ENCODE measurements at regions not wholly inside any gene's neighbourhood (a gene's known extent, or its start where the extent isn't known, plus 50 kb on each side); places are given as distances from the start of the nearest gene placed in this dataset.
"Not testable (repeated sequence)": the region's sequence is repeated elsewhere in the genome, so short reads cannot be mapped to it uniquely, and the experiment has no call there.

DNA sequence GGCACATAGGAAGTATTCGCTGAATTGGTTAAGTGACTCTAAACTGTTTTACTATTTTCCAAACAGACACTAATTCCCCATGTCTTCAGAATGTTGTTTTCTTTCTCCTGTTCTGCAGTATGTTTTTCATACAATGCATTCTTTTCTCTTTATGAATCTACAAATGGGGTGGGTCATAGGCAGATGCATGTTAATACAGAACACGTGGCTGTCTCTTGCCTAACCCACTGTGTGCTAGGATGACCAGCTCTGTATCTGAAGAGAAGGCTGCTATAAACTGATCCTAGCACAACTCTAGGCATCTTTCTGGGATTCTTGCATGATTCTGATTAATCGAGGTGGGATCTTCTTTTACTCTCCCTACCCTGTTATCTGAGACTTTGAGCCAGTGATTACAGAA, 826.0 kb downstream of the PLCL1 start:
- DNase-seq (ENCODE audit: low spot score): no peak

DNA sequence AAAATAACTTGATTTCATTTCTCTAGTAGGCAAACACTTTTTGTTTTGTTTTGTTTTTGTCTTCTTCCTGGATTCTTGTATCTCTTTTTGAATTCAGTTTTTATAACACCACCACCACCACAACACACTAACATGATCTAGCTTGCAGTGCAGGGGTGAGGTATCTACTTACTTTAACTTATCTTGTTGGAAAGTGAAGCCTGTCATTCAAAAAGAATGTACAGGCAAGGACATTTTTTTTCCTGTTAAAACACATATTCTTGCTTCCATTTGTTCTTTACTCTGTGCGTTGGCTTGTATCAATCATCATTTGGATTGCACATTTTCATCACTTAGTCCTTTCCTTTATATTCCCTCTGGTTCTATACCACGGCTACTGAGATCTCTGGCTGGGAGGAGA, 824.2 kb downstream of the PLCL1 start:
- DNase-seq (ENCODE audit: low spot score): no peak

DNA sequence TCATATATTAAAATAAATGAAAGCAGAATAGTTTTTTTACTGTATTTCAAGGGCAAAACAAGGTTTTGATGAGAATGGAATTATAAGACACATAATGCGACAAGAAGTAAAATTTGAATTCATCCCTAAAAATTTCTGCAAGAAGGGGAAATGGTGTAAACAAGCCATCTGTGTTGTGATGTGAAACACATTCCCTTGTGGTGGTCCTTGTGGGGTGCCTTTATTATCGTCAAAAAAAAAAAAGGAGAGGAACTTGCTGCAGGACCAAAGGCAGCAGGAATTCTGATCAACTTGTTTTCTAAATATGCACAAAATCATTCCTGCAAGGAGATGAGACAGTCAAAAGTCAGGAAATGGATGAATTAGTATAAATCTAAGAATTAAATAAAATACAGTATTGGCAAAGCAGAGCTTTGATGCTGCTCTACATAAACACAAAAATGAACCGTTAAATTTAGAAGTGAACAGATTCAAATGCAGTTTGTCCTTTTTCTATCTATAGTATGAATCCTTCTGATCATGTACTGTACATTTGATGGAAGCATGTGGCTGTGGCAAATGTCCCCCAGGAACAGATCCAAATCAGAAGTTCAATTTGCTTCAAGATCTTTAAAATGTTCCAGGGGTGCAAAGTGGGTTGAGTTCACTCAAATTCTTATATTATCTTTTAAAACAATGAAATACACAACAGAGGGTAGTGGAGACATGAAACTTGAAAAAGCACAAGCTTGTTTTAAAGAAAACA, 818.8 kb downstream of the PLCL1 start:
- no peak for DNase-seq (ENCODE audit: low spot score)

DNA sequence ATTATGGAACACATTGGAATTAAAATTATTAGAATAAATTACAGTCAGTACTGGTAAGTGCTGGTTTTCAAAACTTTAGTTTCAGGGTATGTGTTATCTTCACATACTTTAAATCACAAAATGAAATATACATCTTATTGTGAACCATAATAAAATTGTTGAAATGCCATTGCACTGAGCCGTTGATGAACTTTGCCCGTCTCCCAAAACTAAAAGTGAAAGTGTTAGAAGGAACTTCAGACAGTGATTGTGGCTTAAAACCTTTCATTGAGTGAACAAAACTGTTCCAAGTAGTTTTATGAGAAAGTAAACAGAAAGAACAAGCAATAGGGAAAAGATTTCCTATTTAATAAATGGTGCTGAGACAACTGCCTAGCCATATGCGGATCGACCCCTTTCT, 811.6 kb downstream of the PLCL1 start:
- DNase-seq (ENCODE audit: low spot score): no peak

DNA sequence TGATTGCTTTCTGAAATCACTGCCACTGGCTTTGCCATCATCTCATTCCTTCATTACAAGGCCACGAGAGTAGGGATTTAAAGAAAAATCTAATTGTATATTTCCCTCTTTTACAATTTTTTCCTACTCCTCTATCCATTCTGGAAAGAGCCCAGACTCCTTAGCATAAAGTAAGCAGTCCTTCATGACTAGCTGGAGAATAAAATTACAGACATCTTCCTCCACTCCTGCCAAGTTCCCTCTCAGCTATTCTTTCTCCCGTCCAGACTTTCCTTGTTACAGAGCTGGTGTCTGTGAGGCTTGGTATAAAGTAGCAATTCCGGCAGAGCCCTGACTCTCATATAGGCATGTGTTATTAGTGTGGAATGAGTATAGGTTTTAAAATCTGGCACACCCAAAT, 806.8 kb downstream of the PLCL1 start:
- DNase-seq (ENCODE audit: low spot score): no peak

DNA sequence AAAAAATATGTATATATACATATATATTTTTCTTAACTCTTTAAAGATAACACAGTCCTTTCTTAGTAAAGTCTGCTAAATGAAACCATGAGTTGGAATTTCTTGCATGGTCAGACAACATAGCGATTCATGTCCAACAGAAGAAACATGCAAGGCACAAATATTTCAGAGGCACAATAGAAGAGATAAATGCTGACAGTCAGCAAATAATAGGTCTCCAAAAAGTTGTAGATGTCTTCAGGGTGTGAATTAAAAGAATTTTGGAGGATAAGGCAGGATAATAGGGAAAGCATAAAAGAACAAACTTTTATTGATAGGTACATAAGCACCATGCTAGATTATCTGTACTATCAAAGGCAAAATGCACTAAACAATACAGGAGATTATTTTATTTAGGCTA, 800.2 kb downstream of the PLCL1 start:
- no peak for DNase-seq (ENCODE audit: low spot score)

DNA sequence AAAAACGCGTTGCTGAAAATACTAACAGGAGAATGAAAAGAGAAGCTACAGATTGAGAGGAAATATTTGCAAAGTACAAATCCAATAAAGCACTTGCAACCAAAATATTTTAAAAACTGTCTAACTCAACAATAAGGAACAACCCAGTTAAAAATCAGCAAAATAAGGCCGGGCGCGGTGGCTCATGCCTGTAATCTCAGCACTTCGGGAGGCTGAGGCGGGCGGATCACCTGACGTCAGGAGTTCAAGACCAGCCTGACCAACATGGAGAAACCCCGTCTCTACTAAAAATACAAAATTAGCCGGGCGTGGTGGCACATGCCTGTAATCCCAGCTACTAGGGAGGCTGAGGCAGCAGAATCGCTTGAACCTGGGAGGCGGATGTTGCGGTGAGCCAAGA, 798.6 kb downstream of the PLCL1 start:
- DNase-seq (ENCODE audit: low spot score): not testable (repeated sequence)

DNA sequence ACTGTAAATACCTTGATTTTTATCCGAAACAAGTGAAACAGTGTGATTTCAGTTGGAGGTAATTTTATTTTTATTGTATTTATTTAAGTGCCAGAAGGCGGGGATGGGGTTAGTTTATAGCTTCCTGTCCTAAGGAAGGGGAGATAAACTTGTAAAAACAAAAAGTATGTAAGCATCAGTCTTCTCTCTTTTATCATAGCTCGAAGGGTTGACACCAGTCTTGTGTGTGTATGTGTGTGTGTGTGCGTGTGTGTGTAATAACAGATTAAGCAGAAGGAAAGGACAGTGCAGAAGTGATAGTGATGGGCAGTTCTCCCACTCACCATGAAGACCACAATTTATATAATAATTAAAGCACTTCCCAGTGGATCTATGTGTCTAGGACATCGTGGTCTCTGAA, 793.3 kb downstream of the PLCL1 start:
- DNase-seq (ENCODE audit: low spot score): no peak

DNA sequence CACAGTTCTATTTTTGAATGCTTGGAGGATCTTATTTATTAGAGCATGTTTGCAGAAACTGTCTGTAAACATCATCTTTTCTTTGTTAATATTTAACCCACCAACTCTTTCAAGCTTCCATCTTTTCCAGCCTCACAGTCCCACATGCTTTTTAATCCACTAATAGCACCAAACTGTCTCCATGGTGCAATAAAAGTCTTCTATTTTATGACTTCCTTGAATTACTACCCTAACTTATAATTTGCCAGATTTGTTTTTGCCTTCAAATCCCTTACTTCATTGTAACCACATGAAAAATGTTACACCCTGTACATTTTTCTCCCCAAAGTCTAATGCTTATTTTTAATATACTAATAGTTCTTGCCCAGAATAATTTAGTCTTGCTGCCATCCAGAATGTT, 792.6 kb downstream of the PLCL1 start:
- DNase-seq (ENCODE audit: low spot score): no peak

DNA sequence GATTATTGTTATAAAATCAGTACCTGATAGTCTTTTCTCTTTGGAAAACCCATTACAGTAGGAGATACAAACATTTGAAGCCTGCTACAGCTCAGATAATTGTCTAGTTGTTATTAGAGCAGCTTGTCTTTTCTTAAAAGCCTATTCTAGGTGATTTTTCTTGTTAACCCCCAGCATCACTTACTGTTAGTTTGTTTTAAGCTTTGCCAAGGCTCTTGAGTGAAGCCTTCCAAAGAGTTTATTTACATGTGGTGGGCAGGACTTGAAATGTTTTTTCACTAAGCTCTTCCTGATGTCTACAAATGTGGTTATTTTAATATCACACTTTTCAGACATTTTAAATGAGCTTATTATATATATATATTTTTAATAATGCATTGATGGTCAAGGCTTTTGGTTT, 791.3 kb downstream of the PLCL1 start:
- no peak for DNase-seq (ENCODE audit: low spot score)

DNA sequence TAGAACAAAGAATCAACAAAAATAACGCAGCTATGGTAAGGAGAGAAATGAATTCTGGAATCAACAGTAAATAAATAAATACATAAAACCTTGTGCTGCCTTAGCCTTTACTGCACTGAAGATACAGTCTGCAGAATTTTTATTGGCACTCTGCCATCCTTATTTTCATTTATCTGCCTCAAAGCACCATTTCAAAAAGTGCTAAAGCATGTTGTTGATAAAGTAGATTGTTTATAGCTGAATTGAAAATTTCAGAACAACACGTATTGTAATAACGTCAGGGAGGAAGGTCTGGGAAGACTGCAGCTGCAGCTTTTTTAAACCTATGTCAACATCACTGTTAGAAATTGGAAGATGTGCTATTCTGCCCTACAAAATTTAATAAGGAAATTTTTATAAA, 787.2 kb downstream of the PLCL1 start:
- DNase-seq (ENCODE audit: low spot score): no peak

DNA sequence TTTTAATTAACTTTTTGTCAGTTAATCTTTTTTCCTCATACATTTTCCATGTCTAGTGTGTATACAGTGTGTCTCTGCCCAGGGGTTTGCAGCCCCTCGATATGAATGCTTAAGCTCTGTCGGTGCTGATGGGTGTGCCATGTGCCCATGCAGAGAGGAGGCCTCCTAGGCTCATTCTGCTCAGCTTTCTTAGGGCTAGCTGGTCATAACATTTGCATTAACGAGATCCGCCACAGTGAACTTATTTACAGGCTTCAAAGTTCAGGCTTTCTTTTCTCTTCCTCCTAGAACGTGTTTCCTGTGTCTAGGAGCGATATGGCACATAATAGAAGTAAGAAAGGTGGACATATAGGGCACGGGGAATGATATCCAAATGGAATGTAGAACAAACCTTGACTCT, 783.3 kb downstream of the PLCL1 start:
- DNase-seq (ENCODE audit: low spot score): no peak

DNA sequence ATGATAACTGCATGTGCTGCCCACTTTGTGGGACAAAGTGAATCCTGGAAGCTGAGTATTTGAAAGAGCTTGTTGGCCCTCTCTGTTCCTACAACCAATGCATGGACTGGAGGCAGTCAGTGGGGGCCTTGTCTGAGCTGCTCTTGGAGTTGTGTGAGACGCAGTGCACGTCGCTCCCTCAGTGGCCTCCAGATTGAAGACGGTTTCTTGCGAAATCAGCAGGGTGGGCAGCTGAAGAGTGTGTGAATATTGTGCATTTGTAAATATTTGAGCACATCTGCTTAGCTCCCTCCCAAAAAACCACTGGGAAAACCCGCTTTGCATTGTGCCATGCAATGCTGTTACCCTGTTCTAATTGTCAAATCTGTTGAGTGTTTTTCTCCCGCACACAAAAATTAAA, 782.8 kb downstream of the PLCL1 start:
- DNase-seq (ENCODE audit: low spot score): no peak

DNA sequence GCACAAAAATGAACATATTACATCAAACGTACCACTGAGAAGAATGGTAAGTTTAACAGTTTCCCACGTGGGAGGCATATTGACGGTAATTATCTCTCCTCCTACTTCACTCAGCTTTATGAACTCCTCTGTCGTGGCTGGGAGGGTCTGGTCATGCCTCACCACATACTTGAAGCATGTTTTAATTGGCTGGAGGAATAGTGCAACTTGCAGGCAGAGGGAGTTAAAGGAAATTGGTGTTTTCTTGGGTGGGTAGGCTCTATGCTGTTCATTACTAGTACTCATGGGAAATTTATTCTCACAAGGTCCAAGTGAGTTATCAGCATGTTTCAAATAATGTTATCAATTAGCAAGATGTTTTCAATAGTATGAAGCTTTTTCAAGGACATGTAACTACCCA, 767.0 kb downstream of the PLCL1 start:
- no peak for DNase-seq (ENCODE audit: low spot score)

DNA sequence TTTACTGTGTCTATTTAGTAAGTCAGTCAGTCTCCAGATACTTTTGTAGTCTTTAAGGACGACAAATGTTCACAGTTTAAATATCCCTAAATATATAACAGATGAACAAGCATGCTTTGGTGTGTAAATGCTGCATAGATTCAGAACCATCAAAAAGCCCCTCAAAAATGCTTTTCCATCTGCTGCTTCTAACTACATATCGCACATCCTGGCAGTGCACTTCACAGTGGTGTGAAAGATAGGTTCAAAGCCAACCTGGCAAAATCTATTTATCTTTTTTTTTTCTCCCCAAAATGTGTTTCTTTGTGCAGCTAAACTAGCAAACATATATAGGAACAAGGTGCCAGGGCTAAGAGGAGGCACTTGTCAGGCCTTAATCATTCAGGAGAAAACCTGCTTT, 753.8 kb downstream of the PLCL1 start:
- DNase-seq (ENCODE audit: low spot score): no peak

DNA sequence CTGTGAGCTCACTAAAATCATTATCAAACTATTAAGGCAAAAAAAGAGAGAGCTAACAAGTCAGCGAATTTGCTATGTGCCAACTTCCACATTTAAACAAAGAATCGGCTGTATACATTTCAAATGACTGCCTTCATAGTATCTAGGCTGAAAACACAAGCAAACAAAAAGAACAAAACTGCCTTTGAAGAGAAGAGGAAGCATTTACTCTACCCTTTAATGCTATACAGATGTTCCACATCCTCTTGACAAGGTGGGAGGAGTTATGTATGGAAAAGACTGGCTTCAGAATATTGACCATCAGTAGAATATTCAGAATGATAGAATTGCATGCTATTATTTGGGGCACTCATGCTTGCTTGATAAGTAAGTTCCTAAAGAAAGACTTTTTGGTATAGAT, 741.7 kb downstream of the PLCL1 start:
- DNase-seq (ENCODE audit: low spot score): no peak

DNA sequence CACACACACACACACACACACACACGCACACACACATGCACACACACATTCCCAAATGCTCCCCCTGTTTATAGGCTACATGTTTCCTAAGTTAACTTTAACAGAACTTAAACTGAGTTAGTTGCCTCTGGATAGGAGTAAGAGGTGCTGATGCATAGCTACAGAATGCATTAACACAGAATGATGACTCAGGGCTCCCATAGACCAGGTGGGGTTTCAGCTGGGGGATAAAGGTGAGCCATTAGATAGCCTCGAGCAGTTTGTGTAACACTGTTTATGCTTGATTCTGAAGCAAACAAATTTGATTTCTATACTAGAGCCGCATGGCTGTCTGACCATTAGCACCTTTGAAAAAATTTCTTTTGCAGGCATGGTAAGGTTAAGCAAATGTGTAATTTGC, 741.0 kb downstream of the PLCL1 start:
- DNase-seq (ENCODE audit: low spot score): no peak

DNA sequence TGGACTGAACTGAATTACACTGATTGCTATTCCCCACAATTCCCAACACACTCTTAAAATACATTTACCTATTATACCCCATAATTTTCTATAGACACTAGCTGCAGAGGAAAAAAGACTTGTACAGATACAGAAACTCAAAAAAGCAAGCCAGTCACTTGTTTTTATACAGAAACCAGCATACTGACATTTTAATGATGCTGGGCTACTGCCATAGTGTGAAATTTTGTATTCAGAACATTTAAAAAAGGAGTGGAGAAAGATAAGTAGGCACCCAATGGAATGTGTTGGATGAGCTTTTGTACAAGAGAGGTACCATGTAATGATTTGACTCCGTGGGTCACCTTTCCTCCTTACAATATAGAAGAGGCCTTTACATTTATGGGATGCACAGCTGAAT, 740.1 kb downstream of the PLCL1 start:
- no peak for DNase-seq (ENCODE audit: low spot score)

DNA sequence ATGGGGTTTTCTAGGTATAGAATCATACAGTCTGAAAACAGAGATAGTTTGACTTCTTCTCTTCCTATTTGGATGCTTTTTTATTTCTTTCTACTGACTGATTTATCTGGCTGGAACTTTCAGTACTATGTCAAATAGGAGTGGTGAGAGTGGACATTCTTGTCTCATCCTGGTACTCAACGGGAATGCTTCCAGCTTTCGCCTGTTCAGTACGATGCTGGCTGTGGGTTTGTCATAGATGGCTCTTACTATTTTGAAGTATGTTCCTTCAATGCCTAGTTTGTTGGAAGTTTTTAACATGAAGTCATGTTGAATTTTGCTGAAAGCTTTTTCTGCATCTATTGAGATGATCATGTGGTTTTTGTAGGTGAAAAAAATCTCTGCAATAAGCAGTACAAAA, 730.4 kb downstream of the PLCL1 start:
- no peak for DNase-seq (ENCODE audit: low spot score)

DNA sequence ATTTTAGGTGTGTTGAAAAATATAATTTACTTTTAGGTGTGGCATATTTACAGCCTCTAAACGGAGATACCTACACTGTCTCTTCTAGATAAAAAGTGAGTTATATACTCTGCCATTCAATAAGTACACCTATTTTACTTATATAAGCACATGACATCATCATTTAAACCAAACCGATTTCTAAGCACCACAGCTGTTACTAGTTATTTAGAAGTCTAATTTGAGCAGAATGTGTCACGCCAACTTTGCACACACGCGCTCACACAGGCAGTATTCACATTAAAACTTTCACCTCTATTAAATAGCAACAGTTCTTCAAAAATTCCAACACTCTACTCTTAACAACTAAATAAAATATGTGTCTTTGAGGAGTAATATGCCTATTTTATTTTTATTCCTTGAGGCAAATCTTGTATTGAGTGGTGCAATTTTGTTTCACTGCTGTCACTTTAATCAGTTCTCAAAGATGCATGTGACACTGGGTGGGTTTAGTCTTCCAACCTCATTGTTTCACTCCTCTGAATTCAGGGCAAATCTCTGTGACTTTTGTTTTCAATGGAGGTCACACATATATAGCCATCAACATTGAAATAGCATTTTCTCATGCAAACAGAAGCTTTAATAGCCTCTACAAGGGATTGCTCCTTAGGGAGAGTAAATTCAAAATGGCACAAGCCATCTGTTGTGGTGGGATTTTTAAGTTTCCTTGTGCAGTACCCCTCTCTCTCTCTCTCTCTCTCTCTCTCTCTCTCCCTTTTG, 721.0 kb downstream of the PLCL1 start:
- DNase-seq (ENCODE audit: low spot score): no peak

DNA sequence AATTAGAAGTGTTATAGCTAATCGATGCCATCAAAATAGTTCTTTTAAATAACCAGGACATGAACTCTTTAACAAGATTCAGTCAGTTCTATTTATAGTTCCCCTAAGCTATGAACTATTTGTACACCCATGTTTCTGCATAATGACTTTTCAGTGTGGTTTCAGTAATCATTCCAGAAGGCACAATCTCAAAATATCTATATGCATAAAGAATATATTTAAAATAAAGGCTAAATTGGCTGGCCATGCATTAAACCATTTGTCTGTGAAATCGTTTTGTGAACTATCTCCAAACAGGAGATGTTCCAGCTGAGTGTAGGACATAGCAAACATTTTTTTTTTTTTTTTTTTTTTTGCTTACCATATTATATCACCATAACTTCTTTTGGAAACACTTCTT, 719.3 kb downstream of the PLCL1 start:
- DNase-seq (ENCODE audit: low spot score): no peak

DNA sequence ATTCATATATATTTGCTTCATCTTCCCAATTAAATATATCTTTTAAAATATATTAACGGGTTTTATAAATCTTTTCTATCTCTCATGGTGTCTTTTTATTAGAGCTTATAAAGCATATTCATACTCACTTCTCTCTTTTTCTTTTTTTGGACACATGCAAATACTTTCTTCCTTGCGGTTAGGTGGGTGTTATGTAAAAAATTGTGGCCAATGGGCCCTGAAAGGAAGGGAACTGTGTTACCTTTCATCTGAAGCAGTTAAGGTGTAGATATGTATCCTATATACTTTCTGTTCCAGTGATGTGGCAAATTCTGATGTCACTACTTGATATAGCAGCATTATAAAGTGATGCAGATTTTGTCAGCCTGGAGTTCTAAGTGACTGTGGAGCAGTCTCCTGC, 714.5 kb downstream of the PLCL1 start:
- DNase-seq (ENCODE audit: low spot score): no peak

DNA sequence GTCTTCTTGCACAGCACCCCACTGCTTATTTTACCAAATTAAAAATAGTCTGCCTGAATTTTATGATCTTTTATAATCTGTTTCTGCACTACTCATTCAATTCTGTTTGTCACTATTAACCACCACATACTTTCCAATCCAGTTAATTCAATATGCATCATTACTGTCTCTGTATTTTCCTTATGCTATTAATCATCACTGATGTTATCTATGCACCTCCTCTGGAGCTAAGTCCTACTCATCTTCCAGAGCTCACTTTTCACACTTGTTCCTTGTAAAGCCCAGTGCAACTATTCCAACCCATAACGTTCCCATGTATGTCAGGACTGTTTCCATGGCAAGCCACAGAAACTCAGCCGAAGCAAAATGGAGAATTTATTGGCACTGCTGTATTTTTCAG, 713.6 kb downstream of the PLCL1 start:
- DNase-seq (ENCODE audit: low spot score): no peak

DNA sequence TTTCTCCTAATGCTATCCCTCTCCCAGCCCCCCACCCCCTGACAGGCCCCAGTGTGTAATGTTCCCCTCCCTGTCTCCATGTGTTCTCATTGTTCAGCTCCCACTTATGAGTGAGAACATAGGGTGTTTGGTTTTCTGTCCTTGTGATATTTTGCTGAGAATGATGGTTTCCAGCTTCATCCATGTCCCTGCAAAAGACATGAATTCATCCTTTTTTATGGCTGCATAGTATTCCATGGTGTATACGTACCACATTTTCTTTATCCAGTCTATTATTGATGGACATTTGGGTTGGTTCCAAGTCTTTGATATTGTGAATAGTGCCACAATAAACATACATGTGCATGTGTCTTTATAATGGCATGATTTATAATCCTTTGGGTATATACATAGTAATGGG, 704.2 kb downstream of the PLCL1 start:
- not testable (repeated sequence) for DNase-seq (ENCODE audit: low spot score)

Measured in hematopoietic multipotent progenitor cell treated with erythropoietin and hydrocortisone succinate and interleukin-3 and kit ligand, for 15 days (in vitro differentiated cells).